ENCODE measurements at regions not wholly inside any gene's neighbourhood (a gene's known extent, or its start where the extent isn't known, plus 50 kb on each side); places are given as distances from the start of the nearest gene placed in this dataset.
A peak's percentile ranks its signal among the peaks of the same experiment; 100 is the strongest.
"Not testable (repeated sequence)": the region's sequence is repeated elsewhere in the genome, so short reads cannot be mapped to it uniquely, and the experiment has no call there.

DNA sequence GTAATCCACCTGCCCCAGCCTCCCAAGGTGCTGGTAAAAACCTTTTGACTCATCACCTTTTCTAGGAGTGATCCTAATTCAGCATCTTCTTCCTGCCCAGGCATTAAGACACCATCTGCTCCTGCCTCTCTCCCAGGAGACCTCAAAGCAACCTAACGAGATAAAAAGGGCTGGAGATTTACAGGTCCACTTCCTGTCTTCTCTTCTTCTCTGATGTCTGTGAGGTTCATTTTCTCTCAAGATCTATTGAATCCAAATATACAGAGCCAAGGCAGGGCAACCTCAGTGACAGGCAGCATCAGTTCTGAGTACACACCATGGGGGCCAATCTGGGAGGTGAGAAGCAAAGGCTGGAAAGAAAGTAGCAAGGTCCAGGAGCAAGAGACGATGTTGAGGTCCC is 219.4 kb downstream of the SETD4 start:
- no peak for DNase-seq

- peak; percentile 31 for DNase-seq
Measured at GRCh38 chr21:35840197-35840799, 220.0 kb downstream of the SETD4 start.

GRCh38 chr21:35838987-35839763 is 221.2 kb downstream of the SETD4 start:
- DNase-seq, result no peak

DNA sequence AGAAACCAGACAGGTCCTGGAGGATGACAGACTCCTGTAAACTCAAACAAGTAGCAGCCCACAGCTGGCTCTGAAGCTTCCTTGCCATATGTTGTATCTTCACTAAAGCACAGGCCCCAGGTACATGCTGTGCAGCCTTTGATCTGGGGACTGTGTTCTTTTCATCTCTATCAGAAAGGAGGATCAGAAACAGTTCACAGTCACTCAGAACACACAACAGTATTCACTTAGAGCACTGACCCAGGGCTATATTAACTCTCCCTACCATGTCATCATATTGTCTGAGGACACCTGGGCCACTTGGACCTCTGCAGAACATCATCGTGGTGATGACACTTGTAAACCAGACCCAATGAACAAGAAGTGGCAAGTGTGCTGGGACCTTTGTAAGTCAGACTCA is 222.0 kb downstream of the SETD4 start:
- DNase-seq, result no peak

DNA sequence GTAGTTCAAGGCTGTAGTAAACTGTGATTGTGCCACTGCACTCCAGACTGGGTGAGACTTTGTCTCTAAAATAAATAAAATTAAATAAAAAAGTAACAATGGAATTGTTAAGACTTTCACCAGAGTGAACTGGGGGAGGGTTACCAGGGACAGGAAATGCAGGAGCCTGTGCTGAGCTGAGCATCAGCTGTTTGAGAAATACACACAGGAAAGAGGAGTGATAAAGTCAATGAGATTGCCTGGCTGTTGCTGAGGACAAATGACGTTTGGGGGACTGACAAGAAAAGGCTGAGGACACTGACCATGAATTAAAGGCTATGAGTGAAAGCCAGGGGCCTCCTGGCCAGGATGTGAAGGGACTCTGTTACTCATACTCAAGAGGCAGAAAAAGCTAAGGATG is 226.3 kb downstream of the SETD4 start:
- no peak for DNase-seq

- no peak for DNase-seq
Measured at GRCh38 chr21:35833388-35833787, 226.9 kb downstream of the SETD4 start.

DNA sequence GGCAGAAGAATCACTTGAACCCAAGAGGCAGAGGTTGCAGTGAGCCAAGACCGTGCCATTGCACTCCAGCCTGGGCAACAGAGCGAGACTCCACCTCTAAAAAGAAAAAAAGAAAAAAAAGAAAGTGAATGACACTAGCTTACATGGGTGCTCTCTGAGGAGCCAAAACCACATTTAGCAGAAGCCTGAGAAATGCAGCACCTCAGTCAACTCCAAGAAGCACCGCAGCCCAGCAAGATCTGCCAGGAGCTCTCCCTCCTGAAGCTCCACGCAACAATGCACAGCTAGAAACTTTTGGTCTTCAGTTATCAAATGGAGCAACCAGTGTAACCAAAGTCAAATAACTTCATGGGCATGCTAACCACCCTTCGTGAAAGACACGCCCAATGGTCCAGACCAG is 229.1 kb downstream of the SETD4 start:
- no peak for DNase-seq

DNA sequence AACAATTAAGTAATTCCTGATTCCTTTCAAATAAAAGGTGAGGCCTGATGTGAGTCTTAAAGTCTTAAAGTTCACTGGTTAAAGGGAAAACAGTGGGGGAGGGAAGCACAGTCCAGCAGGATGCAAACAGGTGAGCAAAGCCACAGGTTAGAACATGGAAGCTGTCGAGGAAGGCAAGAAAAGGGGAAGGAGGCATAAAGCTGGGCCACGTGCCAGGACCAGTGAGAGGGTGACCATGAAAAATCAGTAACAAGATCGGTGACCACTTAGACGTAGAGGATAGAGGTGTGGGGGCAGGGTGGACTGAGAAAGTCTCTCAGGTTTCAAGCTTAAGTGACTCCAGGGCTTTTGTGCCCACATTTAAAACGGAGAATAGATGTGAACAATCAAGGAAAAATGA is 231.3 kb downstream of the SETD4 start:
- no peak for DNase-seq

DNA sequence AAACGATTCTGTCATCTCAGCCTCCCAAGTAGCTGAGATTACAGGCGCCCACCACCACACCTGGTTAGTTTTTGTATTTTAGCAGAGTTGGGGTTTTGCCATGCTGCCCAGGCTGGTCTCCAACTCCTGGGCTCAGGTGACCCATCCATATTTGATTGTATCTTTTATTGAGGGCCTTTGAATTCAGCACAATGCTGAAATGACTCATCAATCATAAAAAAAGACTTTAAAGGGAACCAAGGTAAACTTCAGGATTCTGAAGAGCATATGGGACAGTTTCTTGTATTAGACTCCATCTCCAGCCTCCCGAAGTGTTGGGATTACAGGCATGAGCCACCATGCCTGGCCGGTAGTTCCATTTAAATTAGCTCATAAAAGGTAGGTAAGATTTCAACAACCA is 232.2 kb downstream of the SETD4 start:
- no peak for DNase-seq

- no peak for DNase-seq
Measured at GRCh38 chr21:35827004-35827403, 233.3 kb downstream of the SETD4 start.

DNA sequence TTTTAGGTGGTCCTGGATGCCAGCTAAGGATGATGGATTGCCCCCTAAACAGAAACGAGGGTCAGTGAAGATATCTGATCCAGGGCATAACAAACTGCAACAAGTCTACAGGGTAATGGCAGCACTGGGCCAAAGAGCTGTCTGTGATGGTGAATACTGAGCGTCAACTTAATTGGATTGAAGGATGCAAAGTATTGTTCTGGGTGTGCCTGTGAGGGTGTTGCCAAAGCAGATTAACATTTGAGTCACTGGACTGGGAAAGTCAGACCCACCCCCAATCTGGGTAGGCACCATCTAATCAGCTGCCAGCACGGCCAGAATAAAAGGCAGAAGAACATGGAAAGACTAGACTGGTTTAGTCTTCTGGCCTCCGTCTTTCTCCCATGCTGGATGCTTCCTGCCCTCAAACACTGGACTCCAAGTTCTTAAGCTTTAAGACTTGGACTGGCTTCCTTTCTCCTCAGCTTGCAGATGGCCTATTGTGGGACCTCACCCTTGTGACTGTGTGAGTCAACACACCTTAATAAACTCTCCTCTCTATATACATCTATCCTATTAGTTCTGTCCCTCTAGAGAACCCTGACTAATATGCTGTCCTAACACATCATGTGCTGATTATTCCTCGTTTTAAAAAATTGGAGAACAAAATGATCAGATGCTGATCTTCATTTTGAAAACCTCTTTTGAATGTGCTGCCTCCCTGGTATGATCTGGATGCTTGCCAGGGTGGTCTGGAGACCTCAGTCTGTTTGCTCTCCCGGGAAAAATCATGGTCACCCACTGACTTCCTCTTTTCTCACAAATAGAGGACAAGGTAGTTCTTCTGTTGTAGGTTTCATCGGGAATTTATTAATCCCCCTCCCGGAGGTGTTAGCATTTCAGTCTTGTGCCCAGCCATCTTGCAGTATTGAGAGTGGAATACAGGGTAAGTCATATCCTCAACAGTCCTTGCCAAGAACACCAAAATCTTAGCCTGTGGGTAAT is 234.7 kb downstream of the SETD4 start:
- DNase-seq, result no peak

- no peak for DNase-seq
Measured at GRCh38 chr21:35824136-35824535, 236.2 kb downstream of the SETD4 start.

- no peak for DNase-seq
Measured at GRCh38 chr21:35819134-35819533, 241.2 kb downstream of the SETD4 start.

GRCh38 chr21:35818597-35818996 is 241.7 kb downstream of the SETD4 start:
- DNase-seq, result no peak

- DNase-seq, result no peak
Measured at GRCh38 chr21:35814858-35815619, 245.3 kb downstream of the SETD4 start.

DNA sequence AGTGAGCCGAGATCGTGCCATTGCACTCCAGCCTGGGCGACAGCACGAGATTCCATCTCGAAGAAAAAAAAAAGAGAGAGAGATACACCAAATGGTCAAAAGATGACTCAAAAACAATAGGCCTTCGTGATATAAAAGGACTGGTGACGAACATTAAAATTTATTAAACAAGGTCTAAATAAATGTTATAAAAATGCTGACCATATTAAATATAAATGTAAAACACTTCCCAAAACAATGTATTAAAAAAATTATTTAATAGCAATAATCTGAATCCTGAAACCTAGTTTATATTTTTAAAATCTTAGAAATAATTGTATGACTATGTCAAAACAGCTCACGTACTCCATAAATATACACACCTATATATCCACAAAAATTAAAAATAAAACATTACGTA is 247.6 kb downstream of the SETD4 start:
- no peak for DNase-seq

DNA sequence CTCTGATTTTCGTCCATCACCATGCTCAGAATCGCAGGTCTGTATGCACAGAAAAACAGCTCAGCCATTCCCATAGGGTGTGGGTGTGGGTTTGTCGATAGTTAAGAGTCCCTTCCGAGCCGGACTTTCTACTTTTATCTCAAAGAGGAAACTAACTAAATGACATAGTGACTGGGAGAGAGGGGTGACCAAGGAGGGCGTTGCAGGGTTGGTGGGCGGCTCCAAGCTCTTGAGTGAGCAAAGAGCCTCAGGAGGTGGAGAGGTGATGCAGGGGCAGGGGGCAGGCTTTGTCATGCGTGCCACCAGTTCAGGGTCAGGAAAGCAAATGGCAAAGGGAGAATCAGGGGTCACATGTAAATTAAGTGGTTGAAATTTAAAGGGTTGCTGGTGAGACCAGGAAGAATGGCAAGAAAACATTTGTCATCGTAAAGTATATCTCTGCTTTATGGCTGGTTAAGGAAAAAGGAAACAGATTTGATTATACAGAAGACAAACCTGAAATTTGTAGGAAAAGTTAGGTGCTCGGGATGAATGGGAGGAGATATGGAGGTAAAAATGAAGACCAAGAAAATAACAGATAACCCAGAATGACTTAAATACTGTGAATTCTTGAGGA is 249.0 kb downstream of the SETD4 start:
- no peak for DNase-seq

- no peak for DNase-seq
Measured at GRCh38 chr21:35810431-35810970, 249.8 kb downstream of the SETD4 start.

DNA sequence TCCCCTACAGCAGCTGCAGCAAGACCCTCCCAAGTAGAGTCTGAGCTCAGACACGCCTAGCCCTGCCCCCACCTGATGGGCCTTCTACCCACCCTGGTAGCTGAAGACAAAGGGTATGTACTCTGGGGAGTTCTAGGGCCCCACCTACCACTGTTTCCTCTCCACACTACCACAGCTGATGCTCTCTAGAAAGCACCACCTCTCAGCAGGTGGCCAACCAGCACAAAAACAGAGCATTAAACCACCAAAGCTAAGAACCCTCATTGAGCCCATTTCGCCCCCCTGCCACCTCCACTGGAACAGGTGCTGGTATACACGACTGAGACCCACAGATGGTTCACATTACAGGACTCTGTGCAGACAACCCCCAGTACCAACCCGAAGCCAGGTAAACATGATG is 258.9 kb downstream of the SETD4 start:
- DNase-seq, result no peak

DNA sequence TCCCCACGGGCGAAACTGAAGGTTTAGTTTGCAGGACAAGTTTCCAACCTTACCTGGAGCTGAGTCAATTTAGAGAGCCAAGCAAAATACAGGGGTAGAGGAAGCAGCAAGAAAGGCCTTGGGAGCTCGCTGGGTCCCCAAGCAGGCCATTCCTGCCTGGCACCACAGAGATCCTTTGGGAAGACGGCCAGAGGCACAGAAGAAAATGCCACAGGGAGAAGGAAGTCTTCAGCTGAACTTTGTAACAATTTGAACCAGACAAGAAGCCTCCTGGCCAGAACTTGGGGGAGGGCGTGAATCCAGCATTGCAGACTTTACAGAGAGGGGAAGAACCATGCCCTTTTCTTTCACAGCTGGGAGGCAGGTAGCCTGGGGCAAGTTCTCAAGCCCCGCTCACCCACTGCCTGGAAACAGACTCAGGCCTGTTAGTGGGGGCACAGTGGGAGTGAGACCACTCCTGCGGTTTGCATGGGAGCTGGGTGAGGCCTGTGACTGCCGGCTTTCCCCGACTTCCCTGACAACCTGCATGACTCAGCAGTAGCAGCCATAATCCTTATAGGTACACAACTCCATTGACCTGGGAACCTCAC is 259.4 kb downstream of the SETD4 start:
- not testable (repeated sequence) for DNase-seq

GRCh38 chr21:35796844-35797243 is 263.5 kb downstream of the SETD4 start:
- DNase-seq, result no peak

- DNase-seq, result not testable (repeated sequence)
Measured at GRCh38 chr21:35794527-35794926, 265.8 kb downstream of the SETD4 start.

All from CD4-positive, alpha-beta T cell treated with Interferon gamma for 1 hour (primary cell).